ENCODE measurements at regions not wholly inside any gene's neighbourhood (a gene's known extent, or its start where the extent isn't known, plus 50 kb on each side); places are given as distances from the start of the nearest gene placed in this dataset.

DNA sequence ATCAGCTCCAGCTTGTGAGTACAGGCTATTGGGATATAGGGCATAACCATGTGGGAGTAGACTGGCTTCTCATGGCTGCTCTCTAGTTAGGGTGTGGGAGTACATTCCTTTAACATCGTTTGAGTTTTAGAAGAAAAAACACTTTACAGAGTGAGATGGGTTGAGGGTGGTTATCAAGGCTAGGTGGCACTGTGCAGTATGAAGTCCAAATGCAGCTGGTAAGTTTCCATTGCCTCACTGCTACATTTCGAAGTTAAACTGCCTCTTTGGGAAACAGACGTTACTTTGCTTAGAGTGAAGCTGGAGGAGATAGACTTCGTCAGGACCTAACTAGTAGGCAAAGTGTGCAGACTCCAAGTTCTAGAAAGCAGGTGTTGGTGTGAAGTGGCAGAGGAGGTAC is 192.4 kb downstream of the SQOR start:
- TF ChIP-seq JUNB (IDR thresholded peaks at IDR 0.05) (no peak), MXI1 (IDR thresholded peaks at IDR 0.05; ENCODE audit: low read depth, low read length) (no peak), TARDBP (IDR thresholded peaks at IDR 0.05; ENCODE audit: borderline replicate concordance) (no peak), POLR2AphosphoS5 (IDR thresholded peaks at IDR 0.05; ENCODE audit: low read length) (no peak), NFXL1 (IDR thresholded peaks at IDR 0.05; ENCODE audit: borderline replicate concordance) (no peak)
- TF ChIP-seq, protein P1, sequence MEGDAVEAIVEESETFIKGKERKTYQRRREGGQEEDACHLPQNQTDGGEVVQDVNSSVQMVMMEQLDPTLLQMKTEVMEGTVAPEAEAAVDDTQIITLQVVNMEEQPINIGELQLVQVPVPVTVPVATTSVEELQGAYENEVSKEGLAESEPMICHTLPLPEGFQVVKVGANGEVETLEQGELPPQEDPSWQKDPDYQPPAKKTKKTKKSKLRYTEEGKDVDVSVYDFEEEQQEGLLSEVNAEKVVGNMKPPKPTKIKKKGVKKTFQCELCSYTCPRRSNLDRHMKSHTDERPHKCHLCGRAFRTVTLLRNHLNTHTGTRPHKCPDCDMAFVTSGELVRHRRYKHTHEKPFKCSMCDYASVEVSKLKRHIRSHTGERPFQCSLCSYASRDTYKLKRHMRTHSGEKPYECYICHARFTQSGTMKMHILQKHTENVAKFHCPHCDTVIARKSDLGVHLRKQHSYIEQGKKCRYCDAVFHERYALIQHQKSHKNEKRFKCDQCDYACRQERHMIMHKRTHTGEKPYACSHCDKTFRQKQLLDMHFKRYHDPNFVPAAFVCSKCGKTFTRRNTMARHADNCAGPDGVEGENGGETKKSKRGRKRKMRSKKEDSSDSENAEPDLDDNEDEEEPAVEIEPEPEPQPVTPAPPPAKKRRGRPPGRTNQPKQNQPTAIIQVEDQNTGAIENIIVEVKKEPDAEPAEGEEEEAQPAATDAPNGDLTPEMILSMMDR (IDR thresholded peaks at IDR 0.05 in 2 of 3, conservative IDR thresholded peaks at IDR 0.05 in 1 of 3; ENCODE audit: control insufficient read depth in 2 of 3, extremely low read depth in 1 of 3, insufficient read depth in 1 of 3, low read depth in 3 of 3, low read length in 3 of 3) = no peak
- TF ChIP-seq, protein P2, sequence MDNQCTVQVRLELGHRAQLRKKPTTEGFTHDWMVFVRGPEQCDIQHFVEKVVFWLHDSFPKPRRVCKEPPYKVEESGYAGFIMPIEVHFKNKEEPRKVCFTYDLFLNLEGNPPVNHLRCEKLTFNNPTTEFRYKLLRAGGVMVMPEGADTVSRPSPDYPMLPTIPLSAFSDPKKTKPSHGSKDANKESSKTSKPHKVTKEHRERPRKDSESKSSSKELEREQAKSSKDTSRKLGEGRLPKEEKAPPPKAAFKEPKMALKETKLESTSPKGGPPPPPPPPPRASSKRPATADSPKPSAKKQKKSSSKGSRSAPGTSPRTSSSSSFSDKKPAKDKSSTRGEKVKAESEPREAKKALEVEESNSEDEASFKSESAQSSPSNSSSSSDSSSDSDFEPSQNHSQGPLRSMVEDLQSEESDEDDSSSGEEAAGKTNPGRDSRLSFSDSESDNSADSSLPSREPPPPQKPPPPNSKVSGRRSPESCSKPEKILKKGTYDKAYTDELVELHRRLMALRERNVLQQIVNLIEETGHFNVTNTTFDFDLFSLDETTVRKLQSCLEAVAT (IDR thresholded peaks at IDR 0.05) = no peak
- TF ChIP-seq, protein P3, sequence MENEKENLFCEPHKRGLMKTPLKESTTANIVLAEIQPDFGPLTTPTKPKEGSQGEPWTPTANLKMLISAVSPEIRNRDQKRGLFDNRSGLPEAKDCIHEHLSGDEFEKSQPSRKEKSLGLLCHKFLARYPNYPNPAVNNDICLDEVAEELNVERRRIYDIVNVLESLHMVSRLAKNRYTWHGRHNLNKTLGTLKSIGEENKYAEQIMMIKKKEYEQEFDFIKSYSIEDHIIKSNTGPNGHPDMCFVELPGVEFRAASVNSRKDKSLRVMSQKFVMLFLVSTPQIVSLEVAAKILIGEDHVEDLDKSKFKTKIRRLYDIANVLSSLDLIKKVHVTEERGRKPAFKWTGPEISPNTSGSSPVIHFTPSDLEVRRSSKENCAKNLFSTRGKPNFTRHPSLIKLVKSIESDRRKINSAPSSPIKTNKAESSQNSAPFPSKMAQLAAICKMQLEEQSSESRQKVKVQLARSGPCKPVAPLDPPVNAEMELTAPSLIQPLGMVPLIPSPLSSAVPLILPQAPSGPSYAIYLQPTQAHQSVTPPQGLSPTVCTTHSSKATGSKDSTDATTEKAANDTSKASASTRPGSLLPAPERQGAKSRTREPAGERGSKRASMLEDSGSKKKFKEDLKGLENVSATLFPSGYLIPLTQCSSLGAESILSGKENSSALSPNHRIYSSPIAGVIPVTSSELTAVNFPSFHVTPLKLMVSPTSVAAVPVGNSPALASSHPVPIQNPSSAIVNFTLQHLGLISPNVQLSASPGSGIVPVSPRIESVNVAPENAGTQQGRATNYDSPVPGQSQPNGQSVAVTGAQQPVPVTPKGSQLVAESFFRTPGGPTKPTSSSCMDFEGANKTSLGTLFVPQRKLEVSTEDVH (IDR thresholded peaks at IDR 0.05; ENCODE audit: low read depth, partially characterized antibody) = no peak
- TF ChIP-seq, protein P4, sequence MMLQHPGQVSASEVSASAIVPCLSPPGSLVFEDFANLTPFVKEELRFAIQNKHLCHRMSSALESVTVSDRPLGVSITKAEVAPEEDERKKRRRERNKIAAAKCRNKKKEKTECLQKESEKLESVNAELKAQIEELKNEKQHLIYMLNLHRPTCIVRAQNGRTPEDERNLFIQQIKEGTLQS (IDR thresholded peaks at IDR 0.05; ENCODE audit: borderline replicate concordance, extremely low read depth, low read depth, low read length) = no peak

All from GM12878 (cell line).